MCF 10A (cell line): ENCODE measurements at regions not wholly inside any gene's neighbourhood (a gene's known extent, or its start where the extent isn't known, plus 50 kb on each side); places are given as distances from the start of the nearest gene placed in this dataset.

Experiments used
- BruUV-seq: library from RNA; stranded (reverse); fragments of 400-500 nt; replicated peaks from 2 replicates; lab custom pipeline; 2021; lab: Mats Ljungman, UMichigan
- CTCF ChIA-PET: fragments of 300-600 bp; sonication (Branson Sonifier 250); formaldehyde crosslinking; extraction: SDS; loops from one replicate; lab custom pipeline; 2021; ENCODE audit warnings: antibody characterized with exemption, inconsistent platforms; lab: Yijun Ruan, JAX
- POLR2A ChIA-PET: fragments of 300-600, 350-650 bp; sonication (Branson Sonifier 250); formaldehyde crosslinking; extraction: SDS; loops from one replicate; lab custom pipeline; 2020; ENCODE audit warnings: antibody characterized with exemption, inconsistent platforms; lab: Yijun Ruan, JAX
- DNase-seq: peaks from one replicate; pipeline ENCODE4 v3.0.0-alpha.2; 2018; ENCODE audit not compliant: unreplicated experiment
- H3K27ac Mint-ChIP-seq: one replicate; pipeline ENCODE4 v1.8.0; 2022; ENCODE audit warnings: mild to moderate bottlenecking, low read depth, mixed read lengths; ENCODE audit not compliant: unreplicated experiment
- H3K27me3 Mint-ChIP-seq: one replicate; pipeline ENCODE4 v1.8.0; 2022; ENCODE audit warnings: mixed read lengths; ENCODE audit not compliant: insufficient read depth, unreplicated experiment
- H3K36me3 Mint-ChIP-seq: one replicate; pipeline ENCODE4 v1.8.0; 2022; ENCODE audit warnings: mild to moderate bottlenecking, moderate library complexity, mixed read lengths; ENCODE audit not compliant: insufficient read depth, unreplicated experiment
- H3K4me1 Mint-ChIP-seq: one replicate; pipeline ENCODE4 v1.8.0; 2022; ENCODE audit warnings: mixed read lengths; ENCODE audit not compliant: insufficient read depth, unreplicated experiment
- H3K4me3 Mint-ChIP-seq: one replicate; pipeline ENCODE4 v1.8.0; 2022; ENCODE audit warnings: mild to moderate bottlenecking, moderate library complexity, mixed read lengths; ENCODE audit not compliant: unreplicated experiment
- H3K9me3 Mint-ChIP-seq: one replicate; pipeline ENCODE4 v1.8.0; 2022; ENCODE audit warnings: mixed read lengths; ENCODE audit not compliant: unreplicated experiment
- CTCF ChIP-seq: fragments of 200-600 bp; IDR thresholded peaks from one replicate; pipeline ENCODE4 v1.8.0; 2022; ENCODE audit warnings: antibody characterized with exemption, mild to moderate bottlenecking; ENCODE audit not compliant: unreplicated experiment
- intact Hi-C: fragments of 100-400 bp; cut with micrococcal nuclease; formaldehyde crosslinking; loops from 2 replicates; pipeline ENCODE4 v1.14.1; 2022

- DNase-seq = no peak
- ChIA-PET POLR2A (no interaction called here), CTCF (interaction anchor here (0.8 kb wide), 2 partner anchors 9 to 749 kb away, joined by 3 to 4 read pairs; no protein-coding TSS in a partner anchor)
- peaks cover 4% of the 10 kb centered on the region for H3K4me1 Mint-ChIP-seq
- TF ChIP-seq CTCF = no peak
- no peaks in the 10 kb centered on the region for H3K27me3 Mint-ChIP-seq
- H3K27ac Mint-ChIP-seq = no peak overlapping the region
- intact Hi-C loops = no loop called here
- H3K36me3 Mint-ChIP-seq = no peaks in the 10 kb centered on the region
- H3K4me3 Mint-ChIP-seq = no peak overlapping the region
- no peaks in the 10 kb centered on the region for H3K9me3 Mint-ChIP-seq
- no TSS peak for BruUV-seq
These were observed 110.6 kb upstream of the ACVR1 start for GRCh38 chr2:157986761-157987160.

- no peaks in the 10 kb centered on the region for H3K36me3 Mint-ChIP-seq
- H3K27me3 Mint-ChIP-seq = no peaks in the 10 kb centered on the region
- CTCF ChIA-PET = no interaction called here
- no peak overlapping the region for H3K4me3 Mint-ChIP-seq
- no peak for TF ChIP-seq CTCF
- H3K9me3 Mint-ChIP-seq = no peaks in the 10 kb centered on the region
- POLR2A ChIA-PET = no interaction called here
- intact Hi-C loops = no loop called here
- no TSS peak for BruUV-seq
- no peak overlapping the region for H3K27ac Mint-ChIP-seq
- no peaks in the 10 kb centered on the region for H3K4me1 Mint-ChIP-seq
- no peak for DNase-seq
These were observed 108.7 kb upstream of the ACVR1 start for GRCh38 chr2:157984866-157985265.

GRCh38 chr2:157980020-157980419 lies 103.9 kb upstream of the ACVR1 start:
- BruUV-seq = no TSS peak
- Mint-ChIP-seq H3K36me3 (no peaks in the 10 kb centered on the region), H3K27ac (no peak overlapping the region), H3K4me3 (no peak overlapping the region), H3K4me1 (no peaks in the 10 kb centered on the region), H3K9me3 (no peaks in the 10 kb centered on the region), H3K27me3 (no peaks in the 10 kb centered on the region)
- DNase-seq = no peak
- no peak for TF ChIP-seq CTCF
- intact Hi-C loops = no loop called here
- CTCF ChIA-PET = no interaction called here
- POLR2A ChIA-PET = no interaction called here

- no TSS peak for BruUV-seq
- POLR2A ChIA-PET = no interaction called here
These were observed 95.6 kb upstream of the ACVR1 start for GRCh38 chr2:157971702-157972101.

More at GRCh38 chr2:157971702-157972101, 95.6 kb upstream of the ACVR1 start:
- CTCF ChIA-PET = interaction anchor here (0.6 to 1.1 kb wide), 5 partner anchors 9 to 680 kb away, joined by 3 to 4 read pairs (median 3); no protein-coding TSS in a partner anchor
- Mint-ChIP-seq H3K4me3 (no peak overlapping the region), H3K27ac (no peak overlapping the region), H3K36me3 (no peaks in the 10 kb centered on the region), H3K9me3 (no peaks in the 10 kb centered on the region), H3K27me3 (no peaks in the 10 kb centered on the region), H3K4me1 (peaks cover 16% of the 10 kb centered on the region)
- intact Hi-C loops = no loop called here
- DNase-seq = peak; percentile 72
- no peak for TF ChIP-seq CTCF
